Esophagus squamous epithelium (tissue), 4 donors: ENCODE measurements at regions not wholly inside any gene's neighbourhood (a gene's known extent, or its start where the extent isn't known, plus 50 kb on each side); places are given as distances from the start of the nearest gene placed in this dataset.

Experiments used
- CTCF ChIP-seq, 6 experiments: fragments of 450-650 bp in 4 of 6; fragments of 200-600 bp in 2 of 6; sonication (generic) in 2 of 6; IDR thresholded peaks; one replicate each; pipeline ENCODE4 v1.5.1; 2016 to 2019; ENCODE audit warnings: antibody characterized with exemption in 6 of 6, mild to moderate bottlenecking in 4 of 6, moderate library complexity in 4 of 6
- POLR2A ChIP-seq, 4 donors: fragments of 450-650 bp; IDR thresholded peaks; one replicate each; pipeline ENCODE4 v1.6.1; 2017; ENCODE audit warnings: antibody characterized with exemption in 4 of 4, mild to moderate bottlenecking in 4 of 4, moderate library complexity in 3 of 4

- TF ChIP-seq POLR2A (IDR thresholded peaks at IDR 0.05) (no peak), CTCF (IDR thresholded peaks at IDR 0.05) (no peak)
Measured at GRCh38 chr9:90064248-90064647, 459.4 kb downstream of the GADD45G start.
